CD14-positive monocyte (primary cell): ENCODE measurements at regions not wholly inside any gene's neighbourhood (a gene's known extent, or its start where the extent isn't known, plus 50 kb on each side); places are given as distances from the start of the nearest gene placed in this dataset.

ENCODE experiments used
- DNase-seq, 3 donors: peaks; one replicate each; pipeline ENCODE4 v3.0.0-alpha.2; 2011 to 2022
- H2AFZ ChIP-seq: 2 replicates; pipeline ENCODE4 v1.6.0; 2012; ENCODE audit warnings: mild to moderate bottlenecking, low read depth, low read length, inconsistent platforms; ENCODE audit not compliant: insufficient read depth, poor library complexity, severe bottlenecking
- H3K27ac ChIP-seq, 2 donors: 1 replicate in 1 of 2; 2 replicates in 1 of 2; pipeline ENCODE4 v1.5.1; 2012 to 2013; ENCODE audit warnings: low read length in 2 of 2, control low read depth in 1 of 2, inconsistent platforms in 1 of 2, low read depth in 1 of 2, mild to moderate bottlenecking in 1 of 2
- H3K27me3 ChIP-seq, 2 donors: one replicate each; pipeline versions ENCODE4 v1.6.0 to v1.6.1; 2011 to 2013; ENCODE audit warnings: low read length in 2 of 2; ENCODE audit not compliant: control insufficient read depth in 2 of 2, insufficient read depth in 2 of 2
- H3K36me3 ChIP-seq, 2 donors: replicated peaks in 1 of 2; 1 replicate in 1 of 2; 2 replicates in 1 of 2; pipeline versions ENCODE4 v1.5.1 to v1.6.1; 2012 to 2013; ENCODE audit warnings: low read length in 2 of 2, control low read depth in 1 of 2, inconsistent platforms in 1 of 2, mild to moderate bottlenecking in 1 of 2; ENCODE audit not compliant: insufficient read depth in 2 of 2, control insufficient read depth in 1 of 2
- H3K4me1 ChIP-seq, 2 donors: 1 replicate in 1 of 2; 2 replicates in 1 of 2; pipeline versions ENCODE4 v1.5.1 to v1.6.1; 2012 to 2013; ENCODE audit warnings: low read length in 2 of 2, control low read depth in 1 of 2, inconsistent platforms in 1 of 2, mild to moderate bottlenecking in 1 of 2, moderate library complexity in 1 of 2; ENCODE audit not compliant: insufficient read depth in 2 of 2, control insufficient read depth in 1 of 2
- H3K4me2 ChIP-seq: replicated peaks from 2 replicates; pipeline ENCODE3; 2012; ENCODE audit warnings: low read length, moderate library complexity, mild to moderate bottlenecking; ENCODE audit not compliant: poor library complexity, severe bottlenecking; ENCODE audit errors: extremely low read depth
- H3K4me3 ChIP-seq, 3 experiments: fragments of 200-600 bp in 1 of 3; sonication (generic) in 1 of 3; replicated peaks in 1 of 3; 1 replicate in 2 of 3; 2 replicates in 1 of 3; pipeline ENCODE4 v1.5.1; 2011 to 2013; ENCODE audit warnings: low read length in 3 of 3, mild to moderate bottlenecking in 3 of 3, control low read depth in 2 of 3, low read depth in 2 of 3, inconsistent platforms in 1 of 3, moderate library complexity in 1 of 3
- H3K79me2 ChIP-seq: 2 replicates; pipeline ENCODE4 v1.6.0; 2012; ENCODE audit warnings: mild to moderate bottlenecking, control low read depth, inconsistent platforms, low read length, moderate library complexity; ENCODE audit not compliant: insufficient read depth
- H3K9ac ChIP-seq: 2 replicates; pipeline ENCODE4 v1.6.0; 2017; ENCODE audit warnings: low read length, mild to moderate bottlenecking; ENCODE audit not compliant: insufficient read depth, poor library complexity, severe bottlenecking
- H3K9me3 ChIP-seq, 2 donors: replicated peaks in 1 of 2; 1 replicate in 1 of 2; 2 replicates in 1 of 2; pipeline versions ENCODE4 v1.5.1 to v1.6.1; 2012 to 2013; ENCODE audit warnings: low read length in 2 of 2, control low read depth in 1 of 2; ENCODE audit not compliant: control insufficient read depth in 1 of 2, insufficient read depth in 1 of 2
- H4K20me1 ChIP-seq: 2 replicates; pipeline ENCODE4 v1.6.0; 2012; ENCODE audit warnings: mild to moderate bottlenecking, low read length, control low read depth, moderate library complexity; ENCODE audit not compliant: insufficient read depth
- H3K27ac Mint-ChIP-seq, 7 donors: one replicate each; pipeline ENCODE4 v1.8.0; 2020; ENCODE audit warnings: mild to moderate bottlenecking in 7 of 7, mixed read lengths in 7 of 7, moderate library complexity in 6 of 7, inconsistent platforms in 2 of 7
- H3K27me3 Mint-ChIP-seq, 3 donors: one replicate each; pipeline ENCODE4 v1.8.0; 2021 to 2022; ENCODE audit warnings: low read depth in 3 of 3, mild to moderate bottlenecking in 3 of 3, mixed read lengths in 3 of 3, moderate library complexity in 3 of 3, inconsistent platforms in 1 of 3
- H3K36me3 Mint-ChIP-seq, 2 donors: one replicate each; pipeline ENCODE4 v1.8.0; 2020; ENCODE audit warnings: mixed read lengths in 2 of 2, inconsistent platforms in 1 of 2, mild to moderate bottlenecking in 1 of 2
- H3K4me1 Mint-ChIP-seq: one replicate; pipeline ENCODE4 v1.8.0; 2020; ENCODE audit warnings: mild to moderate bottlenecking, mixed read lengths
- H3K4me3 Mint-ChIP-seq, 2 donors: one replicate each; pipeline ENCODE4 v1.8.0; 2020; ENCODE audit warnings: mild to moderate bottlenecking in 2 of 2, mixed read lengths in 2 of 2, moderate library complexity in 1 of 2
- H3K9me3 Mint-ChIP-seq, 7 donors: one replicate each; pipeline ENCODE4 v1.8.0; 2020 to 2022; ENCODE audit warnings: mixed read lengths in 7 of 7, mild to moderate bottlenecking in 6 of 7, moderate library complexity in 6 of 7, inconsistent platforms in 2 of 7
- WGBS: methylation state at CpG from one replicate; pipeline ENCODE4 v1.1.5; 2013; ENCODE audit warnings: missing lambda C conversion rate; ENCODE audit not compliant: insufficient coverage; 5-methylcytosine and 5-hydroxymethylcytosine counted together
- intact Hi-C, 2 donors: fragments of 100-400 bp; cut with micrococcal nuclease; formaldehyde crosslinking; loops; one replicate each; pipeline versions ENCODE4 v1.15.0 to v1.15.1; 2023
- TF ChIP-seq, protein P1 (sequence below): fragments of 200-600 bp; IDR thresholded peaks from one replicate; pipeline ENCODE4 v1.8.0; 2022; ENCODE audit warnings: antibody characterized with exemption, mild to moderate bottlenecking

DNA sequence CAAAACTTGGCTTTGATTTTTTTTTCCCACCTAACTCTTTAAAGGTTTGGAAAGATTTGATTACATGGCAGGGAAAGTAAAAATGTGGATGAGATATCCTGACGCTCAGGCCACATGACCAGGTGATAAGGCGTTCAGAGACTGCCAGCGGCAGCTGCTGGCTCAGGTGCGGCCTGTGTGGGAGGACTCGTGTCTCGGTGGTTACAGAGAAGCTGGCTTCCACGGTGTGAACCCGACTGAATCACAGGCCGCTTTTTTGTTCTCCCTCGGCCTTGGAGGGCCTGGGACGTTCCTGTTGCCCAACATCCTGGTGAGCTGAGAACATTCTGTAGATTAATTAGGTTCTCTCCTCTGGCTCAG, 124.2 kb upstream of the ZNF516 start:
- no peaks in the 10 kb centered on the region for H3K27me3 ChIP-seq
- H3K9me3 ChIP-seq = no peaks in the 10 kb centered on the region
- Mint-ChIP-seq H3K36me3 (no peaks in the 10 kb centered on the region), H3K27me3 (peaks cover 0 to 1% (median 0%) of the 10 kb centered on the region in 3 donors), H3K4me1 (peaks cover 35% of the 10 kb centered on the region), H3K4me3 (peak overlapping the region; percentile 77 to 93), H3K9me3 (peaks cover 0 to 3% (median 0%) of the 10 kb centered on the region in 7 donors), H3K27ac (peak overlapping the region; percentile 80 to 91 (median 89))
- no peaks in the 10 kb centered on the region for H4K20me1 ChIP-seq
- peaks cover 36 to 37% of the 10 kb centered on the region in 2 donors for H3K4me1 ChIP-seq
- 27% methylated on average over 10 of the region's 11 CpGs for WGBS
- H2AFZ ChIP-seq = peak overlapping the region; percentile 73
- intact Hi-C loops = no loop called here
- H3K36me3 ChIP-seq = no peaks in the 10 kb centered on the region
- peak; percentile 50 to 70 (median 63) for DNase-seq
- H3K27ac ChIP-seq = peak overlapping the region; percentile 65 to 83
- peak overlapping the region in 1 of 3 experiments; percentile 73 for H3K4me3 ChIP-seq
- H3K4me2 ChIP-seq = peak overlapping the region; percentile 86
- TF ChIP-seq, protein P1, sequence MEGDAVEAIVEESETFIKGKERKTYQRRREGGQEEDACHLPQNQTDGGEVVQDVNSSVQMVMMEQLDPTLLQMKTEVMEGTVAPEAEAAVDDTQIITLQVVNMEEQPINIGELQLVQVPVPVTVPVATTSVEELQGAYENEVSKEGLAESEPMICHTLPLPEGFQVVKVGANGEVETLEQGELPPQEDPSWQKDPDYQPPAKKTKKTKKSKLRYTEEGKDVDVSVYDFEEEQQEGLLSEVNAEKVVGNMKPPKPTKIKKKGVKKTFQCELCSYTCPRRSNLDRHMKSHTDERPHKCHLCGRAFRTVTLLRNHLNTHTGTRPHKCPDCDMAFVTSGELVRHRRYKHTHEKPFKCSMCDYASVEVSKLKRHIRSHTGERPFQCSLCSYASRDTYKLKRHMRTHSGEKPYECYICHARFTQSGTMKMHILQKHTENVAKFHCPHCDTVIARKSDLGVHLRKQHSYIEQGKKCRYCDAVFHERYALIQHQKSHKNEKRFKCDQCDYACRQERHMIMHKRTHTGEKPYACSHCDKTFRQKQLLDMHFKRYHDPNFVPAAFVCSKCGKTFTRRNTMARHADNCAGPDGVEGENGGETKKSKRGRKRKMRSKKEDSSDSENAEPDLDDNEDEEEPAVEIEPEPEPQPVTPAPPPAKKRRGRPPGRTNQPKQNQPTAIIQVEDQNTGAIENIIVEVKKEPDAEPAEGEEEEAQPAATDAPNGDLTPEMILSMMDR = no peak
- H3K9ac ChIP-seq = peak overlapping the region; percentile 63
- no peaks in the 10 kb centered on the region for H3K79me2 ChIP-seq

DNA sequence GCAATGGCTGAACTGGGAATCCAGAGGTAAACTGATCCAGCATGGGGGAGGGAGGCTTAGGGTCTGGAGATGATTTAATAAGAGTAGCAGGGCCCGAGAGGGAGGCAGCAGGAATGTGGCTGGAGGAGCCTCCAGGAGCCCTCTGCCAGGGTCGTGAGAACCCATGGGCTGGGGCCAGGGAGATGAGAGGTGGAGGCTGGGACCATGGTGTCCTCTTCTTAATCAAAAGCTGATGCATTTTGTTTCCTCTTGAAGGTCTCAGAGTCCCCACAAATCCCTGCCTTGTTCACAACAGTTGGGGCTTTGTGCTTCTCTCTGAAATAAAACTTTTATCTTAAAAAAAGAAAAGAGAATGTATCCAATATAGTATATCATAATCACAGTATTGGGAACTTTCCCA, 123.7 kb upstream of the ZNF516 start:
- no peak overlapping the region for H3K4me3 ChIP-seq
- H3K27me3 ChIP-seq = no peaks in the 10 kb centered on the region
- no peaks in the 10 kb centered on the region for H3K9me3 ChIP-seq
- Mint-ChIP-seq H3K36me3 (no peaks in the 10 kb centered on the region), H3K27me3 (no peaks in the 10 kb centered on the region), H3K4me3 (no peak overlapping the region), H3K9me3 (peaks cover 0 to 3% (median 0%) of the 10 kb centered on the region in 7 donors), H3K27ac (peak overlapping the region in 3 of 7 donors; percentile 43 to 87 (median 80)), H3K4me1 (peaks cover 35% of the 10 kb centered on the region)
- H2AFZ ChIP-seq = no peak overlapping the region
- H4K20me1 ChIP-seq = no peaks in the 10 kb centered on the region
- no peak for DNase-seq
- intact Hi-C loops = no loop called here
- peak overlapping the region in 1 of 2 donors; percentile 83 for H3K27ac ChIP-seq
- TF ChIP-seq, protein P1 = no peak
- peaks cover 36 to 37% of the 10 kb centered on the region in 2 donors for H3K4me1 ChIP-seq
- H3K4me2 ChIP-seq = peak overlapping the region; percentile 86
- WGBS = 100% methylated on average over 1 of the region's 2 CpGs
- H3K79me2 ChIP-seq = no peaks in the 10 kb centered on the region
- peak overlapping the region; percentile 63 for H3K9ac ChIP-seq
- no peaks in the 10 kb centered on the region for H3K36me3 ChIP-seq
